ENCODE measurements at regions not wholly inside any gene's neighbourhood (a gene's known extent, or its start where the extent isn't known, plus 50 kb on each side); places are given as distances from the start of the nearest gene placed in this dataset.

- TF ChIP-seq CTCF (IDR thresholded peaks at IDR 0.05) = no peak
- no peak for TF ChIP-seq POLR2AphosphoS5 (IDR thresholded peaks at IDR 0.05)
- TF ChIP-seq POLR2A (IDR thresholded peaks at IDR 0.05) = no peak
These were observed 86.4 kb upstream of the MAP4K3 start for GRCh38 chr2:39523308-39524044.
